T-helper 2 cell (primary cell): ENCODE measurements at regions not wholly inside any gene's neighbourhood (a gene's known extent, or its start where the extent isn't known, plus 50 kb on each side); places are given as distances from the start of the nearest gene placed in this dataset.

Experiments
- DNase-seq, 5 experiments: peaks; one replicate each; pipeline versions ENCODE4 v3.0.0 to v3.0.0-alpha.2; 2012 to 2022

GRCh38 chr20:11652128-11652527 lies 265.6 kb upstream of the BTBD3 start:
- DNase-seq: no peak

- DNase-seq: no peak
Measured at GRCh38 chr20:11654766-11655165, 262.9 kb upstream of the BTBD3 start.

- no peak for DNase-seq
Measured at GRCh38 chr20:11660673-11661072, 257.0 kb upstream of the BTBD3 start.

- no peak for DNase-seq
Measured at GRCh38 chr20:11671015-11671511, 246.6 kb upstream of the BTBD3 start.

- no peak for DNase-seq
Measured at GRCh38 chr20:11672959-11673358, 244.7 kb upstream of the BTBD3 start.

GRCh38 chr20:11675920-11676629 lies 241.6 kb upstream of the BTBD3 start:
- DNase-seq: no peak

- DNase-seq: peak in 1 of 5 experiments; percentile 3
Measured at GRCh38 chr20:11676630-11677287, 240.9 kb upstream of the BTBD3 start.

GRCh38 chr20:11677428-11677827 lies 240.3 kb upstream of the BTBD3 start:
- no peak for DNase-seq

- DNase-seq: no peak
Measured at GRCh38 chr20:11677836-11678235, 239.9 kb upstream of the BTBD3 start.

- no peak for DNase-seq
Measured at GRCh38 chr20:11682285-11682684, 235.4 kb upstream of the BTBD3 start.

- DNase-seq: no peak
Measured at GRCh38 chr20:11686195-11686594, 231.5 kb upstream of the BTBD3 start.

GRCh38 chr20:11686820-11687543 lies 230.7 kb upstream of the BTBD3 start:
- DNase-seq: no peak

- no peak for DNase-seq
Measured at GRCh38 chr20:11687546-11688292, 230.0 kb upstream of the BTBD3 start.

- DNase-seq: no peak
Measured at GRCh38 chr20:11689262-11689661, 228.4 kb upstream of the BTBD3 start.

- no peak for DNase-seq
Measured at GRCh38 chr20:11691766-11692165, 225.9 kb upstream of the BTBD3 start.

GRCh38 chr20:11692567-11692966 lies 225.1 kb upstream of the BTBD3 start:
- DNase-seq: no peak

- DNase-seq: no peak
Measured at GRCh38 chr20:11694467-11694866, 223.2 kb upstream of the BTBD3 start.

- no peak for DNase-seq
Measured at GRCh38 chr20:11697055-11697454, 220.6 kb upstream of the BTBD3 start.

GRCh38 chr20:11697646-11698045 lies 220.0 kb upstream of the BTBD3 start:
- DNase-seq: no peak

GRCh38 chr20:11698124-11698523 lies 219.6 kb upstream of the BTBD3 start:
- no peak for DNase-seq

GRCh38 chr20:11700831-11701230 lies 216.9 kb upstream of the BTBD3 start:
- DNase-seq: no peak

- no peak for DNase-seq
Measured at GRCh38 chr20:11702721-11703518, 214.8 kb upstream of the BTBD3 start.
